Ishikawa (cell line): ENCODE measurements at regions not wholly inside any gene's neighbourhood (a gene's known extent, or its start where the extent isn't known, plus 50 kb on each side); places are given as distances from the start of the nearest gene placed in this dataset.

Experiments used
- EGR1 ChIP-seq: IDR thresholded peaks from 2 replicates; pipeline ENCODE4 v1.6.1; 2012
- FOXM1 ChIP-seq: IDR thresholded peaks from 2 replicates; pipeline ENCODE4 v1.6.1; 2012; ENCODE audit warnings: low read depth, borderline replicate concordance
- RAD21 ChIP-seq: IDR thresholded peaks from 2 replicates; pipeline ENCODE4 v1.6.1; 2012; ENCODE audit warnings: low read depth

GRCh38 chr5:167472566-167473108 is 818.8 kb upstream of the WWC1 start:
- TF ChIP-seq FOXM1 (no peak), EGR1 (no peak), RAD21 (no peak)
